ENCODE measurements at regions not wholly inside any gene's neighbourhood (a gene's known extent, or its start where the extent isn't known, plus 50 kb on each side); places are given as distances from the start of the nearest gene placed in this dataset.

DNA sequence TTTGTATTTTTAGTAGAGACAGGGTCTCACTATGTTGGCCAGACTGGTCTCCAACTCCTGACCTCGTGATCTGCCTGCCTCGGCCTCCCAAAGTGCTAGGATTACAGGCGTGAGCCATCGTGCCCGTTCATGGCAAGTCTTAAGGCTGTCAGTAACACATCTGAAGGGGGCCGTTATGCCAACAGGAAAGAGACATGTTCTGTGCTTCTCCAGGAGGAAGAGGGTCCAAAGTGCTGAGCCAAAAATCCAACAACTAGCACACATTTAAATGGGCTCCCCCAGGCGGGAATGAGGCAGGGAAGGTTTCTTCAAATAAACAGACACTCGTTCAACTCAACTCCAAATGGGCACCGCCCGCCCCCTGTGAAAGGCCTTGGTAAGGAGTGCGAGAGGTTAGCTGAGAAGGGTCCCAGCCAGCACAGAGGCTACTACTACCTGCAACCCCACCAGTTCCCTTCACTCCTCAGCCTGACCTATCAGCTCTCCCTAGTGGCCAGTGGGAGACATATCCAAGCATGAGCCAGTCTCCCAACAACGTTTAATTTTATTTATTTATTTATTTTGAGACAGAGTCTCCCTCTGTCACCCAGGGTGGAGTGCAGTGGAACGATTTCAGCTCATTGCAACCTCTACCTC lies 84.1 kb upstream of the DMRT1 start:
- Histone ChIP-seq H4K20me1 (ENCODE audit: insufficient read depth, low read length) (no peaks in the 10 kb centered on the region), H3K36me3 (replicated peaks in 1 of 2; ENCODE audit: control insufficient read depth in 1 of 2, insufficient read depth in 2 of 2, low read length in 2 of 2) (no peaks in the 10 kb centered on the region), H3K27me3 (ENCODE audit: control insufficient read depth in 1 of 2, insufficient read depth in 2 of 2, low read length in 2 of 2) (no peaks in the 10 kb centered on the region), H3K79me2 (ENCODE audit: insufficient read depth, low read length) (no peaks in the 10 kb centered on the region), H3K9me3 (ENCODE audit: low read length) (no peaks in the 10 kb centered on the region), H2AFZ (ENCODE audit: low read length) (no peak overlapping the region), H3K4me3 (replicated peaks in 1 of 3; ENCODE audit: insufficient read depth in 1 of 3, low read depth in 2 of 3, low read length in 3 of 3) (no peak overlapping the region), H3K27ac (ENCODE audit: extremely low read length, insufficient read depth, low read length) (no peak overlapping the region), H3K4me1 (ENCODE audit: insufficient read depth, low read length) (peaks cover 73% of the 10 kb centered on the region), H3K4me2 (ENCODE audit: low read depth, low read length) (no peak overlapping the region), H3K9ac (ENCODE audit: insufficient read depth, low read depth, low read length) (no peak overlapping the region)
- POLR2A ChIA-PET: interaction anchor here (1.0 kb wide), 1 partner anchor 50 kb away, joined by 3 read pairs; no protein-coding TSS in a partner anchor
- BruUV-seq (replicated peaks): no TSS peak
- CTCF ChIA-PET (ENCODE audit: low intra/inter-chr PET ratio, low total read pairs): interaction anchor here (1.5 kb wide), 1 partner anchor 143 kb away, joined by 23 read pairs; no protein-coding TSS in a partner anchor
- intact Hi-C loops (cut with micrococcal nuclease; ENCODE audit: unreplicated experiment): loop anchor here (1.0 to 5.0 kb wide), 2 partner anchors 50 to 143 kb away; no protein-coding TSS in a partner anchor
- in situ Hi-C loops (cut with HindIII; ENCODE audit: extremely low pct_ligation_motif_present, low pct_unique_long_range_greater_than_20kb): no loop called here
- ATAC-seq: peak; percentile 72
- DNase-seq (ENCODE audit: low spot score): peak; percentile 69
- FAIRE-seq: no peak
- 77% methylated on average over 13 of the region's 13 CpGs for WGBS (ENCODE audit: low lambda C conversion rate)
- peak; percentile 90 for TF ChIP-seq STAG1 (CRISPR knock-in tag; IDR thresholded peaks at IDR 0.05)
- TF ChIP-seq ELF1 (CRISPR knock-in tag; IDR thresholded peaks at IDR 0.05): no peak
- TF ChIP-seq, protein P1, sequence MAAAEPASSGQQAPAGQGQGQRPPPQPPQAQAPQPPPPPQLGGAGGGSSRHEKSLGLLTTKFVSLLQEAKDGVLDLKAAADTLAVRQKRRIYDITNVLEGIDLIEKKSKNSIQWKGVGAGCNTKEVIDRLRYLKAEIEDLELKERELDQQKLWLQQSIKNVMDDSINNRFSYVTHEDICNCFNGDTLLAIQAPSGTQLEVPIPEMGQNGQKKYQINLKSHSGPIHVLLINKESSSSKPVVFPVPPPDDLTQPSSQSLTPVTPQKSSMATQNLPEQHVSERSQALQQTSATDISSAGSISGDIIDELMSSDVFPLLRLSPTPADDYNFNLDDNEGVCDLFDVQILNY (CRISPR knock-in tag; conservative IDR thresholded peaks at IDR 0.05): no peak
- TF ChIP-seq HCFC1 (IDR thresholded peaks at IDR 0.05; ENCODE audit: low read depth, low read length): no peak
- no peak for TF ChIP-seq NONO (IDR thresholded peaks at IDR 0.05)
- no peak for TF ChIP-seq NONO (CRISPR knock-in tag; conservative IDR thresholded peaks at IDR 0.05)
- no peak for TF ChIP-seq ZNF142 (CRISPR knock-in tag; IDR thresholded peaks at IDR 0.05)
- no peak for TF ChIP-seq U2AF1 (optimal IDR thresholded peaks at IDR 0.05; ENCODE audit: low read depth, low read length)
- TF ChIP-seq, protein P2, sequence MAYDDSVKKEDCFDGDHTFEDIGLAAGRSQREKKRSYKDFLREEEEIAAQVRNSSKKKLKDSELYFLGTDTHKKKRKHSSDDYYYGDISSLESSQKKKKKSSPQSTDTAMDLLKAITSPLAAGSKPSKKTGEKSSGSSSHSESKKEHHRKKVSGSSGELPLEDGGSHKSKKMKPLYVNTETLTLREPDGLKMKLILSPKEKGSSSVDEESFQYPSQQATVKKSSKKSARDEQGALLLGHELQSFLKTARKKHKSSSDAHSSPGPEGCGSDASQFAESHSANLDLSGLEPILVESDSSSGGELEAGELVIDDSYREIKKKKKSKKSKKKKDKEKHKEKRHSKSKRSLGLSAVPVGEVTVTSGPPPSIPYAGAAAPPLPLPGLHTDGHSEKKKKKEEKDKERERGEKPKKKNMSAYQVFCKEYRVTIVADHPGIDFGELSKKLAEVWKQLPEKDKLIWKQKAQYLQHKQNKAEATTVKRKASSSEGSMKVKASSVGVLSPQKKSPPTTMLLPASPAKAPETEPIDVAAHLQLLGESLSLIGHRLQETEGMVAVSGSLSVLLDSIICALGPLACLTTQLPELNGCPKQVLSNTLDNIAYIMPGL (CRISPR knock-in tag; IDR thresholded peaks at IDR 0.05; ENCODE audit: borderline replicate concordance in 1 of 2, low read depth in 1 of 2): 0 out of 4 replicates have a peak, but pooled peaks of 1 of the 2 experiments have one; percentile 29
- 0 out of 2 replicates have a peak, but pooled peaks have one; percentile 27 for TF ChIP-seq ZNF414 (CRISPR knock-in tag; IDR thresholded peaks at IDR 0.05)
- TF ChIP-seq KDM3A (CRISPR knock-in tag; IDR thresholded peaks at IDR 0.05; ENCODE audit: low read depth): no peak
- no peak for TF ChIP-seq ZNF503 (CRISPR knock-in tag; IDR thresholded peaks at IDR 0.05)
- peak; percentile 51; the same call in 1 of the 2 replicates for TF ChIP-seq ZNF563 (CRISPR knock-in tag; IDR thresholded peaks at IDR 0.05)

Data from HepG2 (cell line).